GM12878 (cell line): ENCODE measurements at regions not wholly inside any gene's neighbourhood (a gene's known extent, or its start where the extent isn't known, plus 50 kb on each side); places are given as distances from the start of the nearest gene placed in this dataset.

Source experiments
- CHD1 ChIP-seq: IDR thresholded peaks from 2 replicates; pipeline ENCODE4 v1.6.1; 2012; ENCODE audit warnings: low read depth, low read length, improper control_type of control experiment
- CHD4 ChIP-seq: fragments of 200-600 bp; sonication (generic); IDR thresholded peaks from 2 replicates; pipeline ENCODE4 v1.6.1; 2016; ENCODE audit warnings: mild to moderate bottlenecking
- CREM ChIP-seq: IDR thresholded peaks from 2 replicates; pipeline ENCODE4 v1.6.1; 2014; ENCODE audit warnings: antibody characterized with exemption, low read depth
- CTCF ChIP-seq, 3 experiments: IDR thresholded peaks in 2 of 3; conservative IDR thresholded peaks in 1 of 3; 2 replicates each; pipeline ENCODE4 v1.5.1; 2011; ENCODE audit warnings: low read depth in 3 of 3, low read length in 3 of 3, mild to moderate bottlenecking in 3 of 3, control low read depth in 2 of 3, moderate library complexity in 2 of 3, inconsistent platforms in 1 of 3, mixed read lengths in 1 of 3; ENCODE audit not compliant: control insufficient read depth in 2 of 3, insufficient read depth in 1 of 3; ENCODE audit errors: extremely low read depth in 1 of 3
- MAX ChIP-seq: IDR thresholded peaks from 2 replicates; pipeline ENCODE4 v1.6.1; 2012; ENCODE audit warnings: low read depth, low read length, improper control_type of control experiment
- POLR2A ChIP-seq: IDR thresholded peaks from 2 replicates; pipeline ENCODE4 v1.6.1; 2011; ENCODE audit warnings: low read depth, mild to moderate bottlenecking, low read length
- SPI1 ChIP-seq: IDR thresholded peaks from 2 replicates; pipeline ENCODE4 v1.6.1; 2011; ENCODE audit warnings: low read depth, mild to moderate bottlenecking, low read length, moderate library complexity, borderline replicate concordance; ENCODE audit not compliant: insufficient read depth

DNA sequence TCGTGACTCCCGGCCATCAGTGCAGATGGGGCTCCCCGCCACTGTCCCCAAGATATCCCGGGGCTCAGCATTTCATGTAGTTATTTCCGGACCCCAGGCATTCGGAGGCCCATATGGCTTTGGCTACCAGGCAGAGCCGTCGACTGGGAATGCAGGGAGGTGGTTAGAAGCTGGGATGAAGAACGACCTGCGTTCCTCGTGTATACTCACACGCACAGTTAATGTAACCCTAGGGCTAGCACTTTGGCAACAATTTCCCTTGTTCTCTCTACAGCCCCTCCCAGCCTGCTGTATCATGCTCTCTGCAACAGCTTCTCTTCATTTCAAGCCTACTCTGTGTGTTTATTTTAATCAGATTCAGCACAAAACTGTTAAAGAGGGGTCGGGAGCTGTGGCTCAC, 240.4 kb downstream of the MYLK4 start:
- TF ChIP-seq POLR2A, result no peak
- TF ChIP-seq CTCF (IDR thresholded peaks at IDR 0.05 in 2 of 3, conservative IDR thresholded peaks at IDR 0.05 in 1 of 3; ENCODE audit: control insufficient read depth in 2 of 3, extremely low read depth in 1 of 3, insufficient read depth in 1 of 3, low read depth in 3 of 3, low read length in 3 of 3), result no peak
- TF ChIP-seq CHD1, result no peak
- no peak for TF ChIP-seq CREM
- no peak for TF ChIP-seq CHD4
- no peak for TF ChIP-seq MAX
- no peak for TF ChIP-seq SPI1
